PC-3 (cell line): ENCODE measurements at regions not wholly inside any gene's neighbourhood (a gene's known extent, or its start where the extent isn't known, plus 50 kb on each side); places are given as distances from the start of the nearest gene placed in this dataset.

ENCODE experiments used
- EZH2 ChIP-seq: fragments of 300-600 bp; sonication (generic); IDR thresholded peaks from one replicate; pipeline ENCODE4 v1.6.1; 2017; ENCODE audit warnings: antibody characterized with exemption, mild to moderate bottlenecking, low read length; ENCODE audit not compliant: unreplicated experiment
- EZH2phosphoT487 ChIP-seq: fragments of 300-600 bp; sonication (generic); IDR thresholded peaks from 2 replicates; pipeline ENCODE4 v1.6.1; 2018; ENCODE audit warnings: mild to moderate bottlenecking, antibody characterized with exemption, low read length, borderline replicate concordance
- TF ChIP-seq, protein P1 (sequence below): fragments of 300-600 bp; sonication (generic); conservative IDR thresholded peaks from 2 replicates; pipeline ENCODE4 v1.5.1; 2017; ENCODE audit warnings: antibody characterized with exemption, low read depth, mild to moderate bottlenecking, low read length

DNA sequence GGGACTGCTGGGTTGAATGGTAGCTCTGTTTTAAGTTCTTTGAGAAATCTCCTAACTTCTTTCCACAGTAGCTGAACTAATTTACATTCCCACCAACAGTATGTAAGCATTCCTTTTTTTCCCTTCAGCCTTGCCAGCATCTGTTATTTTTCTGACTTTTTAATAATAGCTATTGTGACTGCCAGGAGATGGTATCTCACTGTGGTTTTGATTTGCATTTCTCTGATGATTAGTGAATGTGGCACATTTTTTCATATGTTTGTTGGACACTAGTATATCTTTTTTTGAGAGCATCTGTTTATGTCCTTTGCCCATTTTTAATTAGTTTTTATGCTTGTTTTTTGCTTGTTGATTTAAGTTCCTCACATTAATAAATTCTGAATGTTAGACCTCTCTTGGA, 990.8 kb downstream of the GATA3 start:
- TF ChIP-seq, protein P1, sequence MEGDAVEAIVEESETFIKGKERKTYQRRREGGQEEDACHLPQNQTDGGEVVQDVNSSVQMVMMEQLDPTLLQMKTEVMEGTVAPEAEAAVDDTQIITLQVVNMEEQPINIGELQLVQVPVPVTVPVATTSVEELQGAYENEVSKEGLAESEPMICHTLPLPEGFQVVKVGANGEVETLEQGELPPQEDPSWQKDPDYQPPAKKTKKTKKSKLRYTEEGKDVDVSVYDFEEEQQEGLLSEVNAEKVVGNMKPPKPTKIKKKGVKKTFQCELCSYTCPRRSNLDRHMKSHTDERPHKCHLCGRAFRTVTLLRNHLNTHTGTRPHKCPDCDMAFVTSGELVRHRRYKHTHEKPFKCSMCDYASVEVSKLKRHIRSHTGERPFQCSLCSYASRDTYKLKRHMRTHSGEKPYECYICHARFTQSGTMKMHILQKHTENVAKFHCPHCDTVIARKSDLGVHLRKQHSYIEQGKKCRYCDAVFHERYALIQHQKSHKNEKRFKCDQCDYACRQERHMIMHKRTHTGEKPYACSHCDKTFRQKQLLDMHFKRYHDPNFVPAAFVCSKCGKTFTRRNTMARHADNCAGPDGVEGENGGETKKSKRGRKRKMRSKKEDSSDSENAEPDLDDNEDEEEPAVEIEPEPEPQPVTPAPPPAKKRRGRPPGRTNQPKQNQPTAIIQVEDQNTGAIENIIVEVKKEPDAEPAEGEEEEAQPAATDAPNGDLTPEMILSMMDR, result no peak
- no peak for TF ChIP-seq EZH2
- no peak for TF ChIP-seq EZH2phosphoT487
